ENCODE measurements at regions not wholly inside any gene's neighbourhood (a gene's known extent, or its start where the extent isn't known, plus 50 kb on each side); places are given as distances from the start of the nearest gene placed in this dataset.

DNA sequence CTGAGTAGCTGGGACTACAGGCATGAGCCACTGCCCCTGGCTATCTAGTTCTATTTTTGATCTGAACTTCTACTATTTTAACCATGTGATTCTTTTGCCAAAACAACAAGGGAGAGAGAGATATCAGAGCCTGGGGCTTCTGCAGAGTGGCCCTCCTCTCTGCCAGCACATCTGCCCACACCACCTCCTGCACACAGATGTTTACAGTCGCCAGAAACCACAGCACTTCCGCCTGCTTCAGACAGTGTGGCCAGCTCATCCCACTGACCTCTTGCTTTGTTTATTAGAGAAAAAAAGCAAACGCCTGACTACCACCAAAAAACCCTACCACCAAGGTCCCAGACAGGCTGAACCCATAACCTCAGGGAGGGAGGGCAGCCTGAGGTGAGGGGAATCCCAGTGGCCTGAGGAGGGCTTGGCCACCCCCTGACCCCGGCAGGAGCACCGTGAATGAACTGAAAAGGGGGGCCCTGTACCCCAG lies 85.9 kb upstream of the ABHD2 start:
- no peaks in the 10 kb centered on the region for H3K79me2 ChIP-seq (ENCODE audit: control insufficient read depth in 1 of 2, insufficient read depth in 2 of 2, low read length in 2 of 2)
- no peaks in the 10 kb centered on the region; the same call in 1 of the 2 replicates for H3K23me2 ChIP-seq (ENCODE audit: low read depth, low read length)
- H4K8ac ChIP-seq (ENCODE audit: extremely low read depth, insufficient read depth, low read length), result no peak overlapping the region
- no peak overlapping the region for H3K56ac ChIP-seq (replicated peaks; ENCODE audit: insufficient read length, low read depth, low read length)
- H3K9ac ChIP-seq (replicated peaks in 1 of 4; ENCODE audit: extremely low read depth in 1 of 4, low read depth in 3 of 4, low read length in 3 of 4), result no peak overlapping the region
- H2BK120ac ChIP-seq (replicated peaks; ENCODE audit: low read depth, low read length), result no peak overlapping the region
- 0 out of 2 replicates have a peak overlapping the region, but pooled peaks have one; percentile 61 for H2AK5ac ChIP-seq (ENCODE audit: low read depth, low read length)
- FAIRE-seq, result no peak
- no peak overlapping the region for H3K23ac ChIP-seq (ENCODE audit: insufficient read length)
- H2AFZ ChIP-seq (ENCODE audit: low read length), result no peak overlapping the region
- H3K18ac ChIP-seq (ENCODE audit: extremely low read depth, low read length), result peak overlapping the region; percentile 51; the same call in 1 of the 2 replicates
- no peak overlapping the region for H2BK12ac ChIP-seq (ENCODE audit: low read depth, low read length)
- H2BK5ac ChIP-seq (ENCODE audit: low read depth, low read length), result peak overlapping the region; percentile 16; the same call in 1 of the 2 replicates
- H3K36me3 ChIP-seq (ENCODE audit: control insufficient read depth in 2 of 4, insufficient read depth in 4 of 4, low read length in 3 of 4), result no peaks in the 10 kb centered on the region
- H4K91ac ChIP-seq (replicated peaks; ENCODE audit: insufficient read length, low read length), result peak overlapping the region; percentile 49
- H3K4me3 ChIP-seq (ENCODE audit: extremely low read depth in 1 of 4, insufficient read depth in 2 of 4, low read depth in 3 of 4, low read length in 4 of 4), result no peak overlapping the region
- no peak overlapping the region for H3K4ac ChIP-seq (replicated peaks; ENCODE audit: insufficient read length, low read depth, low read length)
- H4K20me1 ChIP-seq (replicated peaks in 1 of 2; ENCODE audit: control insufficient read depth in 1 of 2, insufficient read depth in 2 of 2, low read length in 2 of 2), result no peaks in the 10 kb centered on the region
- 72% methylated on average over 5 of the region's 5 CpGs; no CpG with 5 or more reads in 1 of the 2 experiments for WGBS, 2 experiments (ENCODE audit: extremely low coverage in 1 of 2, insufficient coverage in 1 of 2, insufficient read length in 1 of 2, insufficient replicate concordance in 2 of 2, low coverage in 1 of 2, low lambda C conversion rate in 2 of 2, missing lambda C conversion rate in 1 of 2)
- H4K5ac ChIP-seq (ENCODE audit: insufficient read length, low read depth, low read length), result no peak overlapping the region
- no peaks in the 10 kb centered on the region for H3K27me3 ChIP-seq (replicated peaks in 1 of 4; ENCODE audit: control insufficient read depth in 3 of 4, extremely low read depth in 1 of 4, insufficient read depth in 3 of 4, low read length in 3 of 4)
- DNase-seq (ENCODE audit: low read depth in 1 of 2, low spot score in 2 of 2), result no peak
- H3K79me1 ChIP-seq (ENCODE audit: low read depth, low read length), result no peaks in the 10 kb centered on the region
- ChIA-PET CTCF (ENCODE audit: partially characterized antibody) (interaction anchor here (1.3 to 5.5 kb wide), 12 partner anchors 9 to 108 kb away, joined by 3 to 94 read pairs (median 10); partner anchors contain the start of gene HAPLN3), POLR2A (ENCODE audit: partially characterized antibody) (interaction anchor here (1.0 to 16.3 kb wide), 4 partner anchors 12 to 100 kb away, joined by 3 to 607 read pairs (median 74); partner anchors contain the start of genes HAPLN3 and MFGE8)
- H3K4me1 ChIP-seq (replicated peaks in 1 of 4; ENCODE audit: control insufficient read depth in 3 of 4, insufficient read depth in 4 of 4, low read length in 3 of 4), result peaks cover 24 to 46% (median 27%) of the 10 kb centered on the region in 4 experiments
- H3K9me3 ChIP-seq (ENCODE audit: insufficient read depth in 2 of 2, low read depth in 1 of 2, low read length in 1 of 2), result no peaks in the 10 kb centered on the region
- H2BK15ac ChIP-seq (ENCODE audit: low read length), result no peak overlapping the region
- no peak overlapping the region for H2BK20ac ChIP-seq (ENCODE audit: low read length)
- H3K27ac ChIP-seq (ENCODE audit: low read depth, low read length), result no peak overlapping the region
- no peak overlapping the region; a peak in 1 of 4 replicates for H3K4me2 ChIP-seq (ENCODE audit: insufficient read depth in 1 of 2, low read depth in 2 of 2, low read length in 2 of 2)
- no peak overlapping the region for H3K14ac ChIP-seq (ENCODE audit: insufficient read length)
- TF ChIP-seq, protein P1, sequence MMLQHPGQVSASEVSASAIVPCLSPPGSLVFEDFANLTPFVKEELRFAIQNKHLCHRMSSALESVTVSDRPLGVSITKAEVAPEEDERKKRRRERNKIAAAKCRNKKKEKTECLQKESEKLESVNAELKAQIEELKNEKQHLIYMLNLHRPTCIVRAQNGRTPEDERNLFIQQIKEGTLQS (IDR thresholded peaks at IDR 0.05; ENCODE audit: insufficient read depth, low read depth, low read length), result no peak
- no peak for TF ChIP-seq SP1 (IDR thresholded peaks at IDR 0.05; ENCODE audit: low read depth, low read length)
- TF ChIP-seq, protein P2, sequence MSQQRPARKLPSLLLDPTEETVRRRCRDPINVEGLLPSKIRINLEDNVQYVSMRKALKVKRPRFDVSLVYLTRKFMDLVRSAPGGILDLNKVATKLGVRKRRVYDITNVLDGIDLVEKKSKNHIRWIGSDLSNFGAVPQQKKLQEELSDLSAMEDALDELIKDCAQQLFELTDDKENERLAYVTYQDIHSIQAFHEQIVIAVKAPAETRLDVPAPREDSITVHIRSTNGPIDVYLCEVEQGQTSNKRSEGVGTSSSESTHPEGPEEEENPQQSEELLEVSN (IDR thresholded peaks at IDR 0.05), result no peak
- TF ChIP-seq RXRA (IDR thresholded peaks at IDR 0.05; ENCODE audit: insufficient read depth, low read depth, low read length), result 0 out of 2 replicates have a peak, but pooled peaks have one; percentile 34

All from H1 (cell line).